ENCODE measurements at regions not wholly inside any gene's neighbourhood (a gene's known extent, or its start where the extent isn't known, plus 50 kb on each side); places are given as distances from the start of the nearest gene placed in this dataset.
"Not testable (repeated sequence)": the region's sequence is repeated elsewhere in the genome, so short reads cannot be mapped to it uniquely, and the experiment has no call there.

- no peak overlapping the region for H3K4me3 Mint-ChIP-seq
- no peaks in the 10 kb centered on the region for H3K9me3 Mint-ChIP-seq
- no peaks in the 10 kb centered on the region for H3K27me3 Mint-ChIP-seq (ENCODE audit: low read depth)
- H3K36me3 Mint-ChIP-seq (ENCODE audit: low read depth): no peaks in the 10 kb centered on the region
- H3K4me1 Mint-ChIP-seq (ENCODE audit: low read depth): no peaks in the 10 kb centered on the region
- no peak overlapping the region for H3K27ac Mint-ChIP-seq
Measured at GRCh38 chr3:145639003-145639606, 521.9 kb downstream of the PLOD2 start.

- Mint-ChIP-seq H3K4me1 (ENCODE audit: low read depth) (no peaks in the 10 kb centered on the region), H3K9me3 (no peaks in the 10 kb centered on the region), H3K27ac (no peak overlapping the region), H3K36me3 (ENCODE audit: low read depth) (no peaks in the 10 kb centered on the region), H3K4me3 (no peak overlapping the region), H3K27me3 (ENCODE audit: low read depth) (no peaks in the 10 kb centered on the region)
Measured at GRCh38 chr3:145639875-145640274, 521.1 kb downstream of the PLOD2 start.

GRCh38 chr3:145648396-145648795, 512.6 kb downstream of the PLOD2 start:
- Mint-ChIP-seq H3K27ac (no peak overlapping the region), H3K36me3 (ENCODE audit: low read depth) (no peaks in the 10 kb centered on the region), H3K4me3 (no peak overlapping the region), H3K9me3 (peaks cover 3% of the 10 kb centered on the region), H3K27me3 (ENCODE audit: low read depth) (no peaks in the 10 kb centered on the region), H3K4me1 (ENCODE audit: low read depth) (no peaks in the 10 kb centered on the region)

- Mint-ChIP-seq H3K27ac (no peak overlapping the region), H3K27me3 (ENCODE audit: low read depth) (no peaks in the 10 kb centered on the region), H3K9me3 (peaks cover 3% of the 10 kb centered on the region), H3K36me3 (ENCODE audit: low read depth) (no peaks in the 10 kb centered on the region), H3K4me1 (ENCODE audit: low read depth) (no peaks in the 10 kb centered on the region), H3K4me3 (no peak overlapping the region)
Measured at GRCh38 chr3:145649368-145649887, 511.6 kb downstream of the PLOD2 start.

GRCh38 chr3:145650170-145650569, 510.8 kb downstream of the PLOD2 start:
- H3K36me3 Mint-ChIP-seq (ENCODE audit: low read depth): no peaks in the 10 kb centered on the region
- no peak overlapping the region for H3K27ac Mint-ChIP-seq
- H3K9me3 Mint-ChIP-seq: peaks cover 3% of the 10 kb centered on the region
- H3K27me3 Mint-ChIP-seq (ENCODE audit: low read depth): no peaks in the 10 kb centered on the region
- no peak overlapping the region for H3K4me3 Mint-ChIP-seq
- H3K4me1 Mint-ChIP-seq (ENCODE audit: low read depth): no peaks in the 10 kb centered on the region

- no peak overlapping the region for H3K4me3 Mint-ChIP-seq
- H3K4me1 Mint-ChIP-seq (ENCODE audit: low read depth): no peaks in the 10 kb centered on the region
- H3K9me3 Mint-ChIP-seq: peaks cover 3% of the 10 kb centered on the region
- no peaks in the 10 kb centered on the region for H3K36me3 Mint-ChIP-seq (ENCODE audit: low read depth)
- H3K27me3 Mint-ChIP-seq (ENCODE audit: low read depth): no peaks in the 10 kb centered on the region
- H3K27ac Mint-ChIP-seq: no peak overlapping the region
Measured at GRCh38 chr3:145671121-145671520, 489.9 kb downstream of the PLOD2 start.

- Mint-ChIP-seq H3K27ac (no peak overlapping the region), H3K27me3 (ENCODE audit: low read depth) (no peaks in the 10 kb centered on the region), H3K4me1 (ENCODE audit: low read depth) (no peaks in the 10 kb centered on the region), H3K4me3 (no peak overlapping the region), H3K9me3 (peaks cover 3% of the 10 kb centered on the region), H3K36me3 (ENCODE audit: low read depth) (no peaks in the 10 kb centered on the region)
Measured at GRCh38 chr3:145673838-145674237, 487.1 kb downstream of the PLOD2 start.

GRCh38 chr3:145678401-145678800, 482.6 kb downstream of the PLOD2 start:
- H3K4me1 Mint-ChIP-seq (ENCODE audit: low read depth): no peaks in the 10 kb centered on the region
- H3K27ac Mint-ChIP-seq: no peak overlapping the region
- no peaks in the 10 kb centered on the region for H3K27me3 Mint-ChIP-seq (ENCODE audit: low read depth)
- no peaks in the 10 kb centered on the region for H3K36me3 Mint-ChIP-seq (ENCODE audit: low read depth)
- no peaks in the 10 kb centered on the region for H3K9me3 Mint-ChIP-seq
- H3K4me3 Mint-ChIP-seq: no peak overlapping the region

- H3K27ac Mint-ChIP-seq: no peak overlapping the region
- H3K27me3 Mint-ChIP-seq (ENCODE audit: low read depth): no peaks in the 10 kb centered on the region
- no peak overlapping the region for H3K4me3 Mint-ChIP-seq
- H3K9me3 Mint-ChIP-seq: no peaks in the 10 kb centered on the region
- H3K4me1 Mint-ChIP-seq (ENCODE audit: low read depth): no peaks in the 10 kb centered on the region
- H3K36me3 Mint-ChIP-seq (ENCODE audit: low read depth): no peaks in the 10 kb centered on the region
Measured at GRCh38 chr3:145681181-145681580, 479.8 kb downstream of the PLOD2 start.

GRCh38 chr3:145687978-145688377, 473.0 kb downstream of the PLOD2 start:
- H3K36me3 Mint-ChIP-seq (ENCODE audit: low read depth); H3K9me3 Mint-ChIP-seq; H3K27ac Mint-ChIP-seq; H3K4me1 Mint-ChIP-seq (ENCODE audit: low read depth); H3K27me3 Mint-ChIP-seq (ENCODE audit: low read depth); H3K4me3 Mint-ChIP-seq: not testable (repeated sequence)

- H3K27me3 Mint-ChIP-seq (ENCODE audit: low read depth): no peaks in the 10 kb centered on the region
- H3K36me3 Mint-ChIP-seq (ENCODE audit: low read depth): no peaks in the 10 kb centered on the region
- no peaks in the 10 kb centered on the region for H3K4me1 Mint-ChIP-seq (ENCODE audit: low read depth)
- H3K4me3 Mint-ChIP-seq: no peak overlapping the region
- no peak overlapping the region for H3K27ac Mint-ChIP-seq
- H3K9me3 Mint-ChIP-seq: no peaks in the 10 kb centered on the region
Measured at GRCh38 chr3:145692751-145693150, 468.2 kb downstream of the PLOD2 start.

- H3K4me3 Mint-ChIP-seq: no peak overlapping the region
- no peaks in the 10 kb centered on the region for H3K27me3 Mint-ChIP-seq (ENCODE audit: low read depth)
Measured at GRCh38 chr3:145696011-145696410, 465.0 kb downstream of the PLOD2 start.

GRCh38 chr3:145698250-145698649, 462.7 kb downstream of the PLOD2 start:
- Mint-ChIP-seq H3K9me3 (no peaks in the 10 kb centered on the region), H3K4me1 (ENCODE audit: low read depth) (no peaks in the 10 kb centered on the region), H3K27me3 (ENCODE audit: low read depth) (no peaks in the 10 kb centered on the region), H3K27ac (no peak overlapping the region), H3K4me3 (no peak overlapping the region), H3K36me3 (ENCODE audit: low read depth) (no peaks in the 10 kb centered on the region)

More at GRCh38 chr3:145696011-145696410, 465.0 kb downstream of the PLOD2 start:
- Mint-ChIP-seq H3K36me3 (ENCODE audit: low read depth) (no peaks in the 10 kb centered on the region), H3K9me3 (no peaks in the 10 kb centered on the region), H3K27ac (no peak overlapping the region), H3K4me1 (ENCODE audit: low read depth) (no peaks in the 10 kb centered on the region)

- Mint-ChIP-seq H3K9me3 (no peaks in the 10 kb centered on the region), H3K27me3 (ENCODE audit: low read depth) (no peaks in the 10 kb centered on the region), H3K4me1 (ENCODE audit: low read depth) (no peaks in the 10 kb centered on the region), H3K27ac (no peak overlapping the region), H3K36me3 (ENCODE audit: low read depth) (no peaks in the 10 kb centered on the region), H3K4me3 (no peak overlapping the region)
Measured at GRCh38 chr3:145698749-145699148, 462.2 kb downstream of the PLOD2 start.

GRCh38 chr3:145704020-145704419, 457.0 kb downstream of the PLOD2 start:
- H3K36me3 Mint-ChIP-seq (ENCODE audit: low read depth): no peaks in the 10 kb centered on the region
- no peak overlapping the region for H3K27ac Mint-ChIP-seq
- no peak overlapping the region for H3K4me3 Mint-ChIP-seq
- H3K9me3 Mint-ChIP-seq: no peaks in the 10 kb centered on the region
- H3K4me1 Mint-ChIP-seq (ENCODE audit: low read depth): no peaks in the 10 kb centered on the region
- H3K27me3 Mint-ChIP-seq (ENCODE audit: low read depth): no peaks in the 10 kb centered on the region

- H3K9me3 Mint-ChIP-seq; H3K27me3 Mint-ChIP-seq (ENCODE audit: low read depth); H3K27ac Mint-ChIP-seq; H3K4me1 Mint-ChIP-seq (ENCODE audit: low read depth); H3K4me3 Mint-ChIP-seq; H3K36me3 Mint-ChIP-seq (ENCODE audit: low read depth): not testable (repeated sequence)
Measured at GRCh38 chr3:145709779-145710178, 451.2 kb downstream of the PLOD2 start.
